ENCODE measurements at regions not wholly inside any gene's neighbourhood (a gene's known extent, or its start where the extent isn't known, plus 50 kb on each side); places are given as distances from the start of the nearest gene placed in this dataset.

DNA sequence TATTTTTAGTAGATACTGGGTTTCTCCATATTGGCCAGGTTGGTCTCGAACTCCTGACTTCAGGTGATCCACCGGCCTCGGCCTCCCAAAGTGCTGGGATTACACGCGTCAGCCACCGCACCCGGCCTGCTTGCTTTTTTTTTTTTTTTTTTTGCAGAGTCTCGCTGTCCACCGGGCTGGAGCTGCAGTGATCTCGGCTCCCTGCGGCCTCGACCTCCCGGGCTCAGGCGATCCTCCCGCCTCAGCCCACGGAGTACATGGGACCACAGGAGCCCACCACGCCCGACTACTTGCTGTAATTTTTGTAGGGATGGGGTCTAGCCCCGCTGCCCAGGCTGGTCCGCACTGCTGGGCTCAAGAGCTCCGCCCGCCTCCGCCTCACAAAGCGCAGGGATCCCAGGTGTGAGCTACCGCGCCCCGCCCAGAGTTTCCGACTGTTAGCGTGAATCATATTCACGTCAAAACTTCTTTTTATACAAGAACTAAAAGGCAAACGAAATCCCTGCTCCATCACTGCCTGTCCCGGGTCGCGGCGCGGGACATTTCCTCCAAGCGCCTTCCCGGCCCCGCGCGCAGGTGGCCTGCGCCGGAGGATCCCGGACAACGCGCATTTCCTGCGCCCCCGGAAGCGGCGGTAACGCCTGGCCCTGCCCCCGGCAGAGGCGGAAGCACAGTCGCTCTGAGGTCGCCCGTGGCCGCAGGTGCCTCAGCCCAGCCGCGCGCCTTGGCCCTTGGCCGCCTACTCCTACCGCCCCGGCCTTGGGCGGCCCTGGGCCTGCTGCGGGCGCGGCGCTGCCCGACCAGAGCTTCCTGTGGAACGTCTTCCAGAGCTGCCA, 50.9 kb upstream of the APOD start:
- peak in 3 of 5 experiments; percentile 26 to 53 (median 36) for DNase-seq
